NCI-H2196 (cell line): ENCODE measurements at regions not wholly inside any gene's neighbourhood (a gene's known extent, or its start where the extent isn't known, plus 50 kb on each side); places are given as distances from the start of the nearest gene placed in this dataset.

Source experiments
- DNase-seq: peaks from one replicate; lab custom pipeline; 2025; ENCODE audit not compliant: unreplicated experiment; lab: John Stamatoyannopoulos, UW

GRCh38 chr13:111632906-111633305, 312.5 kb downstream of the TEX29 start:
- no peak for DNase-seq

DNA sequence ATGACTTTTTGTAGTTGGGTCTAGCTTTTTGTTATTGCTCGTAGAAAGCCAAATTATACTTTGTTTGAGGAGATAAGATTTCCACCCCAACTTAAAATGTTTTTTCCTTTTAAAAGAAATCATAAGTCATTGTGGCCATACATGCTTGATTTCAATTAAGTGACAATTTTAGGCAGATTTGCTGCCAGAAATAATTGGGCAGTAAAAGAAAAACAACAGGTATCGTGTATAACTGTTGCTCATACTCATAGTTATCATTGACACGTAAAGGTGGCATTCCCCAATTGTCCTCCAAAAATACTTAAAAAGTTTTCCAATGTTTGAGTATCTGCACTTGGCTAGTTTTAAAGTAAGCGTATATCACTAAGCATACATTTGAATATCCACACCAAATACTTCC, 313.0 kb downstream of the TEX29 start:
- DNase-seq, result no peak

DNA sequence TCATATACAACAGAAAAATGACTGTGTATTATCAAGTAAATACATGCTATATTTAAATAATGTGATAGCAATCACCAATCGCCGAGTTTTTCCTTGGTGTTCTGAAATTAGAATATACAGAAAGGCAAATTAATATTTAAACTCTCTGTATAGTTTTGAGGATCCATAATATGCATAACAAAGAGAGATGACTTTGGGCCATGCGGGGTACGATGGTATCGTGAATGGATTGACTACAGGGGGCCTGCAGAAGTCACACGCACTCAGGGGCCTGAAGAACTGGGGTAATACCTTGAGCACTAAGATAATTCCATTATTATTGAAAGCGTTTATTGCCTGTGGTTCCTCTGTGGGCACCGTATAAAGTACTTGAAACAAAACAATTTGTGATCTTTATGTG, 314.0 kb downstream of the TEX29 start:
- no peak for DNase-seq

DNA sequence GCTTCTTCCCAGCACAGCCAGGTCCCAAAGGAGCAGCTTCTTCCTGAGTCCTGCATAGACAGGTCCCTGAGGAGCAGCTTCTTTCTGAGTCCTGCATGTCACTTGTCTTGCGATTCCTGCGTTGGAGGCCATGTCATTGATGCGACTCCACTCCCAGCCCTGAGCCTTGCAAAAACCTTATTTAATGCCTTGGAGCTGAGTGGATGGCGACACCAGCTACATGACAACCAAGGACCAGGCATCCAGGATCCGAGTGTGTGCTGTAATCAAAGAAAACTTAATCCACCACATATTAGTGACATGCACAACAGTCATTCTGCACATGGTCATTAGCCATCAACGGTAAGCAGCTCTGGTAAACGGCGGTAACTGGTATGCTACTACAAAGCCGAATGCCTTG, 315.8 kb downstream of the TEX29 start:
- DNase-seq, result no peak

DNA sequence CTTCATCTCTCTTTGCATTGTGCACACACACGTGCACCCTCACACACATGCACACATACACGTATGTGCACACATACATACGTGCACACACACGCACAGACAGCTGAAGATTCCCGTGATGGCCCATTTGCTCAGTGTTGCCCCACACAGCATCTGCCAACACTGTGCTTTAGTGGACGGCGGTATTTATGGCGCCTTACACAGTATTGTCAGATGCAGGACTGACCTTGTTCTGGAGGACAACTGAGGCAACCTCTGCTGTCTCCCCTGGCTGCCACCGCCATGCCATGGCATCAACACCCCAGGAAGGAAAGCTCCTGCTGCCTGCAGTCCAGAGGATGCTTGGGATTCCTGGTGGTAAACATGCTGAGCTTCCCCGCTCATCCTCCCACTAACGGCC, 316.4 kb downstream of the TEX29 start:
- no peak for DNase-seq

DNA sequence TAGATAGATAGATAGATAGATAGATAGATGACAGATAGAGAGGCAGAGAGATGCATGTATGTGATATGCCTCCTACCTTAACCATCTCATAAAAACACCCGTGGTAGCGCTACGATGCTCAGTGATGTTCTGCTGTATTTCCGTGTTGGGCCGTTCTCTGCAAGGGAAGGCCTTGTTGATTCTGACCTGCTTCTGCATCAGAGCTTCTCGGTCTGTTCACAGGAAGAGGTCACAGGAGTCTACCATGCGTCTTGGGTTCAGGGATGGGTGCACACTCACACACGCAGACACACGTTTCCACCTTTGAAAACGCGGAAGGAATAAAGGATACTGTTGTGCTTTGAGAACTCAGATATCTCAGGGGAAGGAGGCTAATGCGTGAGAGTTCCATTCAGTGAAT, 316.9 kb downstream of the TEX29 start:
- no peak for DNase-seq

DNA sequence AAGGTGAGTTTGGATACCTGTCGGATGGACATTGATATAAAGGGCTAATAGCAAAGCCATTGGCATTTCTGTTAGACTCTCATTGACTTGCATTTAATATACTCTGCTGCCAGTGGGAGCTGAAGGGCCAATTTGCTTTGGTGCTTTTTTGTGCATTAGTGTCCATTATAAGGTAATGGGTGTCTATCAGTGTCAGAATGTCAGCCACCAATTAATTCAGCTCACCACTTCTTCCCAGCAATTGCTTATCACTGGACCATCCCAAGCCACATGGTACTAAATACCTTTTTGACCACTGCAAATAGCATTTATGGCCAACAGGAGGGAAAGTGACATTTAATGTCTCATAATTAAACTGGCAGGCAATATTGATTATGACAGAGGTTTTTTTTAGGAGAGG, 317.8 kb downstream of the TEX29 start:
- DNase-seq, result no peak

DNA sequence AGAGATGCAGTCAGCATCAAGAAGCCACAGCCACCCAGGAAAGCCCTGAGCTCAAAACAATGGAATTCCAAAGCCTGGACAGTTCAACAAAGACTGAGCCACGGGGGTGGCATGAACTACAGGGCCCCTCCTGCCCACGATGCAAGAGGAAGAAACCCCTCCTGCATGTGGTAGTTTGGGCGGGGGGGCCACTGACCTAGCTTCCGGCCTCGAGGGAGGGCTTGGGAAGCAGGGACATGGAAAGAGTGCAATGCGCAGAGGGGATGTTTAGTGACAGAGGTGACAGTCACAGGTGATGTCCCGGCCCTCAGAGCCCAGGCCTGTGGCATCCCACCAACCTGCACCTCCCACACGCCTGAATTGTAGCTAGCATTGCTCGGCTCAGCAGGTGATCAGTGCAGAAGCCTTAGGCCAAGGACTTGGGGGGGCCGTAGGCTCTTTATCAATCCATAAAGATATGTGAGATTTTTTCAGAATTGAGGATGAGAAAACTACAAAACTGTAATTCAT, 318.8 kb downstream of the TEX29 start:
- DNase-seq, result no peak

- no peak for DNase-seq
Measured at GRCh38 chr13:111640006-111640405, 319.6 kb downstream of the TEX29 start.

GRCh38 chr13:111640476-111640875, 320.0 kb downstream of the TEX29 start:
- no peak for DNase-seq

DNA sequence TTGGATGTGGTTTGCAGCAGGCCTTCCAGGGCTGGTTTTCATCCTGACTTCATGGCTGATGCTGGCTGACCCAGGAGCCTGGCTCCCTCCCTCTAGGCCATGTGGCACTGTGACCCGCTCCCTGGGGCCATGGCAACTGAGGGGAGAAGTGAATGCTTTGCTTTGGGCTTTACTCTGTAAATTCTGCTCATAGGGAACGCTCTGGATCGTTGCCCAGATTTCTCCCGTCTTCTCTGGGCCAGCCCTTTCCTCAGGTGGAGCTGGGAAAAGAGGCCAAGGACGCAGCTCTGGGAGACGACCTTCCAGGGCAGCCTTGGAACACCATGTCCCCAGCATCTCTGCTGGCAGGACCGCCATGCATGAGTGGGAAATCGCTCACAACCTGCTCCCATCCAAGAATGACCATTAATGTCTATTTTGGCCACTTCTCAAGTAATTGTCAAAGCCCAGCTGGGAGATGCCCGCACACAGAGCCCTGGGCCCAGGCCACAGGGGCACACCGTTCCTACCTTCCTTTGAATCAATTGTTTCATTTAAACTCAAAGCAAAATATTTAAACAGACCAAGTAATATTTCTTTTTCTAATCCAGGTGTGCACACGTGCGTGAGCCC, 321.8 kb downstream of the TEX29 start:
- no peak for DNase-seq

DNA sequence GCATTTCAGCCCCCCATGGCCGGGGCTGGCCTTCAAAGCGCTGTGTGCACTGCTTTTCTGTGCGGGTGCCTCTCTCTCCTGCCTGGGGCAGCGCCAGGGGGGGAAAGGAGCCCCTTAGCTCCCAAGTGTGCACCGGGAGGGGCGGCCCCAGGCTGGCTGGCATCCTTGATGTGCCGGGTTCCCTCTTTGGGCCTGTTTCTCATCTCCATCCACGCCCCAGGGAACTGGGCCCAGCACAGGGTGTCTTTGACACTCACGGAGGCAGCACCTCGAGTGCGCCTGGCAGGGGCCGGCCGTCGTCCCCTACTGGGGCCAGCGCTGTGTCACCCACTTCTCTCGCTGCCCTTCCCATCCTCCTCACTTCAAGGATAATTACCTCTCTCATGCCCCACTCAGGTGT, 324.3 kb downstream of the TEX29 start:
- no peak for DNase-seq

GRCh38 chr13:111645198-111645597, 324.8 kb downstream of the TEX29 start:
- DNase-seq, result no peak

DNA sequence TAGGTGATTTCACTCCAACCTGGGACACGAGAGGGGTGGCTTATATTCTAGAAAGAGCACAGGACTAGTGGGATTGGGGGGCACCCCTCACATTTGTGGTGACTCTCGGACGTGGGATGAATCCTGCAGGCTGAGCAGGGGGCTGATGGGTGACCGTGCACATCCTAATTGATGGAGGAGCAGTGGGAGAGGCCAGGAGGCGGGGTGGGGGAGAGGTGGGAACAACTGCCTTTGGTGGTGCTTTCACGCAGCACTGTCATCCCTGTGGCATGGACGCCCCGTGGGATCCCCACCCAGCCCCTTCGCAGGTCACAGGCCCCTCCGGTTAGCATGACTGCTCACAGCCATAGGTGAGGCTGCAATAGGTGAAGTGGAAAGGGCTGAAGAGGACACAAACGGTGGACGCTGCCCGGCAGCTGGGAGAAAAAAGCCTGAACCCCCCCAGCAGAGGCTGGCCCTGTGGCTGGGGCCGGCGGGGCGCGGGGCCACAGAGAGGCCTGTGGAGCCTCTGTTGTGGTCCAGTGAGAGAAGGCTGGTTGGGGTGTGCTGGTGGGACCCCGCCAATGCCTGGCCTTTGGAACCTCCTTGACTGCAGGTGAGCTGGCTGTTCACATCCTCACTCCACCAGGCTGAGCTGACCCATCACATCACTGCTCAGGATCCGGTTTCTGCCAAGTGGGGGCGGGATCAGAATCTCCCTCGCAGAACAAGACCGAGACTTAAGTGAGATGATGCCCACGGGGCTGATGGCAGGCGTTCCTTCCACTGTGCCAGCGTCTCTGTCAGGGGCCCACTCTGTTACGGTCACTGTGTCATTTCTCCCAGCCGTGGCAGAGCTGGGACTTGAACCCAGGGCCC, 325.4 kb downstream of the TEX29 start:
- DNase-seq, result no peak

GRCh38 chr13:111646456-111646855, 326.0 kb downstream of the TEX29 start:
- DNase-seq, result no peak

DNA sequence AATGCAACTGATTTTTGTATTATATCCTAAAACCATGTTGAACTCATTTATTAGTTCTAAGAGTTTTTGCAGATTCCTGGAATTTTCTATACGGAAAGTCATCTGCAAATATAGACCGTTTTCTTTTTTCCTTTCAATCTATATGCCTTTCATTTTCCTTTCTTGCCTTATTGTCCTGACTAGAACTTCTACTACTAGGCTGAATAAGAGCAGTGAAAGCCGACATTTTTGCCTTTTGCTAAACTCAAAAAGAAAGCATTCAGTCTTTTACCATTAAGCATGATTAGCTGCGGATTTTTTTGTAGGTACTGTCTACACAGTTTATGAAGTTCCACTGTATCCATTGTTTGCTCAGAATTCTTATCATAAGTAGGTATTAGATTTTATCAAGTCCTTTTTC, 328.4 kb downstream of the TEX29 start:
- DNase-seq, result no peak

DNA sequence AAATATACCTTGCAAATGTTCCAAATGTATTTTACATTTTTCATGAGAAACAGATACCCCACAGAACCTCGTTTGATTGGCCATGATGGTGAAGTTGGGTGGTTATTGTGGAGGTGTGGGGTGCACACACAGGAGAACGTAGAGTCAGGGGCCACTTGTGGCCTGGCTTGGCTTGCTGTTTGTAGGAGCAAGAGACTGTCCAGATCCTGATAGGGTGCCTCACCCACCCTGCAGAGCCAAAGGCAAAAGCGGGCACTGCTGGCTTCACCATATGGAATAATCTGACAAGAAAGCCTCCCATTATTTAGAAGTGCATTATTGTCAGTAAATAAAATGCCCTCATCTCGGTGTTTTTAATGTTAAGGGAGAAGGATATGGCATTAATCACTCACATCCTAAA, 330.2 kb downstream of the TEX29 start:
- DNase-seq, result no peak

DNA sequence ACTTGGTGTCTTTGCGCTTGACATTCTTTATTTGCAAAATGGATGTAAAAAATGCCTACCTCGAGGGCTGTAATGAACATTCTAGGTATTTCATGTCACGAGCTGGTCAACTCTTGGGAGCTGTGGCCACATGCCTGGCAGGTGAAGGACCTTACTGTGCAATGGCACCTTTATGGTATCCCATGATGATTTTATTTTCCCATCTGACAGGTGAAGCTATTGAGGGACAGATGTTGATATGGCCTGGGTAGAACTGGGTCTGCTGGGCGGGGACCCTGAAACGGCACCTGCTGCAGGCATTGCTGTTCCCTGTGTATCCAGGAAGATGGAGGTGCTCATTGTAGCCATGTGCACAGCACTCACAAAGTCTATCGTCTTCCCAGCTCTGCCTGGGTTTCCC, 332.2 kb downstream of the TEX29 start:
- DNase-seq, result no peak

- no peak for DNase-seq
Measured at GRCh38 chr13:111654531-111654930, 334.1 kb downstream of the TEX29 start.

- DNase-seq, result no peak
Measured at GRCh38 chr13:111656439-111656838, 336.0 kb downstream of the TEX29 start.

DNA sequence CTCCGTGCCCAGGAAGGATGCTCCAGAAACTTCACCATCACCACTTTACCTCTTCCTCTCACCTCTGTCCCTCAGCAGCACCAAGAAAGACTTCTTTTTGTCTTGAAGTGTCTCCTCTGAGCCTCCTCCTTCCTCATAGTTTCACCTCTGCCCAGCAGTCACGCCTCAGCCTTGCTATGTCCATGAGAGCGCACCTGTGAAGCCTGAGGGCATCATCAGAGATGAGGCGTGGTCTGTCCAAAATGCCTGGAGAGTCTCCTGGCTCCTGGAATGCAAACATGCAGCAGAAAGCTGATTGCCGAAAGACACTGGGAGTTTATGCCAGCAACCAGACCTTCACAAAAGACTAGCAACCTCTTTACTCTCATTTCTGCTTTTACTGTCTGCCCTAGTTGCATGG, 336.6 kb downstream of the TEX29 start:
- DNase-seq, result no peak
